Activated naive CD4-positive, alpha-beta T cell treated with anti-CD3 and anti-CD28 coated beads, Interleukin-2, amount 10 ng/mL, durations not matched to agents 7 days and 5 days (primary cell): ENCODE measurements at regions not wholly inside any gene's neighbourhood (a gene's known extent, or its start where the extent isn't known, plus 50 kb on each side); places are given as distances from the start of the nearest gene placed in this dataset.

ENCODE experiments used
- CTCF ChIA-PET: fragments of 350-600 bp; sonication (Branson Sonifier 250); formaldehyde crosslinking; loops from one replicate; lab custom pipeline; 2021; ENCODE audit warnings: antibody characterized with exemption; lab: Charles Lee
- DNase-seq: peaks from one replicate; pipeline ENCODE4 v3.0.0-alpha.2; 2020
- H3K27ac Mint-ChIP-seq: one replicate; pipeline ENCODE4 v1.8.0; 2021; ENCODE audit warnings: mild to moderate bottlenecking, moderate library complexity, mixed read lengths
- H3K27me3 Mint-ChIP-seq: one replicate; pipeline ENCODE4 v1.8.0; 2021; ENCODE audit warnings: mild to moderate bottlenecking, mixed read lengths
- H3K36me3 Mint-ChIP-seq: one replicate; pipeline ENCODE4 v1.8.0; 2021; ENCODE audit warnings: mixed read lengths
- H3K4me1 Mint-ChIP-seq: one replicate; pipeline ENCODE4 v1.8.0; 2021; ENCODE audit warnings: mixed read lengths
- H3K4me3 Mint-ChIP-seq: one replicate; pipeline ENCODE4 v1.8.0; 2021; ENCODE audit warnings: mild to moderate bottlenecking, moderate library complexity, mixed read lengths
- H3K9me3 Mint-ChIP-seq: one replicate; pipeline ENCODE4 v1.8.0; 2021; ENCODE audit warnings: mixed read lengths

- Mint-ChIP-seq H3K27me3 (no peaks in the 10 kb centered on the region), H3K4me3 (no peak overlapping the region), H3K36me3 (no peaks in the 10 kb centered on the region), H3K9me3 (no peaks in the 10 kb centered on the region), H3K4me1 (no peaks in the 10 kb centered on the region), H3K27ac (no peak overlapping the region)
- no peak for DNase-seq
- CTCF ChIA-PET, result no interaction called here
These were observed 465.5 kb downstream of the INSC start for GRCh38 chr11:15580056-15580774.

GRCh38 chr11:15580775-15581095 is 466.0 kb downstream of the INSC start:
- DNase-seq, result no peak
- Mint-ChIP-seq H3K4me3 (no peak overlapping the region), H3K27me3 (no peaks in the 10 kb centered on the region), H3K9me3 (no peaks in the 10 kb centered on the region), H3K36me3 (no peaks in the 10 kb centered on the region), H3K4me1 (no peaks in the 10 kb centered on the region), H3K27ac (no peak overlapping the region)
- CTCF ChIA-PET, result no interaction called here

- Mint-ChIP-seq H3K9me3 (no peaks in the 10 kb centered on the region), H3K27me3 (no peaks in the 10 kb centered on the region), H3K4me3 (no peak overlapping the region), H3K27ac (no peak overlapping the region), H3K4me1 (no peaks in the 10 kb centered on the region), H3K36me3 (no peaks in the 10 kb centered on the region)
- DNase-seq, result no peak
- CTCF ChIA-PET, result no interaction called here
These were observed 469.4 kb downstream of the INSC start for GRCh38 chr11:15584158-15584557.

GRCh38 chr11:15585602-15586331 is 471.0 kb downstream of the INSC start:
- CTCF ChIA-PET, result no interaction called here
- DNase-seq, result no peak
- no peaks in the 10 kb centered on the region for H3K4me1 Mint-ChIP-seq
- H3K9me3 Mint-ChIP-seq, result no peaks in the 10 kb centered on the region
- no peaks in the 10 kb centered on the region for H3K27me3 Mint-ChIP-seq
- H3K36me3 Mint-ChIP-seq, result no peaks in the 10 kb centered on the region
- no peak overlapping the region for H3K27ac Mint-ChIP-seq
- no peak overlapping the region for H3K4me3 Mint-ChIP-seq

- H3K36me3 Mint-ChIP-seq, result no peaks in the 10 kb centered on the region
- H3K27ac Mint-ChIP-seq, result no peak overlapping the region
- CTCF ChIA-PET, result no interaction called here
- H3K4me1 Mint-ChIP-seq, result no peaks in the 10 kb centered on the region
- no peaks in the 10 kb centered on the region for H3K27me3 Mint-ChIP-seq
- H3K4me3 Mint-ChIP-seq, result no peak overlapping the region
- DNase-seq, result no peak
- H3K9me3 Mint-ChIP-seq, result no peaks in the 10 kb centered on the region
These were observed 472.2 kb downstream of the INSC start for GRCh38 chr11:15586741-15587473.

GRCh38 chr11:15589070-15589626 is 474.4 kb downstream of the INSC start:
- Mint-ChIP-seq H3K4me3 (no peak overlapping the region), H3K27me3 (no peaks in the 10 kb centered on the region), H3K9me3 (no peaks in the 10 kb centered on the region), H3K27ac (no peak overlapping the region), H3K36me3 (no peaks in the 10 kb centered on the region), H3K4me1 (no peaks in the 10 kb centered on the region)
- no peak for DNase-seq
- CTCF ChIA-PET, result no interaction called here

- no peak overlapping the region for H3K4me3 Mint-ChIP-seq
- DNase-seq, result no peak
- H3K27ac Mint-ChIP-seq, result no peak overlapping the region
- H3K9me3 Mint-ChIP-seq, result no peaks in the 10 kb centered on the region
- no peaks in the 10 kb centered on the region for H3K27me3 Mint-ChIP-seq
- H3K36me3 Mint-ChIP-seq, result no peaks in the 10 kb centered on the region
- H3K4me1 Mint-ChIP-seq, result no peaks in the 10 kb centered on the region
- CTCF ChIA-PET, result no interaction called here
These were observed 475.4 kb downstream of the INSC start for GRCh38 chr11:15590132-15590531.

GRCh38 chr11:15591112-15591537 is 476.4 kb downstream of the INSC start:
- H3K4me3 Mint-ChIP-seq, result no peak overlapping the region
- H3K27me3 Mint-ChIP-seq, result no peaks in the 10 kb centered on the region
- H3K27ac Mint-ChIP-seq, result no peak overlapping the region
- H3K36me3 Mint-ChIP-seq, result no peaks in the 10 kb centered on the region
- H3K9me3 Mint-ChIP-seq, result no peaks in the 10 kb centered on the region
- H3K4me1 Mint-ChIP-seq, result no peaks in the 10 kb centered on the region
- CTCF ChIA-PET, result no interaction called here
- DNase-seq, result no peak

GRCh38 chr11:15594607-15595006 is 479.9 kb downstream of the INSC start:
- CTCF ChIA-PET, result no interaction called here
- no peak for DNase-seq
- Mint-ChIP-seq H3K4me3 (no peak overlapping the region), H3K9me3 (no peaks in the 10 kb centered on the region), H3K4me1 (no peaks in the 10 kb centered on the region), H3K27me3 (no peaks in the 10 kb centered on the region), H3K27ac (no peak overlapping the region), H3K36me3 (no peaks in the 10 kb centered on the region)

GRCh38 chr11:15599376-15599775 is 484.7 kb downstream of the INSC start:
- Mint-ChIP-seq H3K36me3 (no peaks in the 10 kb centered on the region), H3K4me1 (no peaks in the 10 kb centered on the region), H3K27ac (no peak overlapping the region), H3K4me3 (no peak overlapping the region), H3K27me3 (no peaks in the 10 kb centered on the region), H3K9me3 (no peaks in the 10 kb centered on the region)
- DNase-seq, result no peak
- CTCF ChIA-PET, result no interaction called here

- H3K27ac Mint-ChIP-seq, result no peak overlapping the region
- no peaks in the 10 kb centered on the region for H3K4me1 Mint-ChIP-seq
- H3K9me3 Mint-ChIP-seq, result no peaks in the 10 kb centered on the region
- no peaks in the 10 kb centered on the region for H3K27me3 Mint-ChIP-seq
- no peaks in the 10 kb centered on the region for H3K36me3 Mint-ChIP-seq
- no peak overlapping the region for H3K4me3 Mint-ChIP-seq
- CTCF ChIA-PET, result no interaction called here
- DNase-seq, result no peak
These were observed 487.3 kb downstream of the INSC start for GRCh38 chr11:15602047-15602446.

GRCh38 chr11:15602785-15603567 is 488.3 kb downstream of the INSC start:
- Mint-ChIP-seq H3K27ac (no peak overlapping the region), H3K36me3 (no peaks in the 10 kb centered on the region), H3K4me1 (no peaks in the 10 kb centered on the region), H3K4me3 (no peak overlapping the region), H3K27me3 (no peaks in the 10 kb centered on the region), H3K9me3 (no peaks in the 10 kb centered on the region)
- CTCF ChIA-PET, result interaction anchor here (1.0 kb wide), 1 partner anchor 9 kb away, joined by 4 read pairs; no protein-coding TSS in a partner anchor
- no peak for DNase-seq

- H3K36me3 Mint-ChIP-seq, result no peaks in the 10 kb centered on the region
- H3K9me3 Mint-ChIP-seq, result no peaks in the 10 kb centered on the region
- no peaks in the 10 kb centered on the region for H3K27me3 Mint-ChIP-seq
- H3K4me1 Mint-ChIP-seq, result no peaks in the 10 kb centered on the region
- H3K27ac Mint-ChIP-seq, result no peak overlapping the region
- no peak for DNase-seq
- CTCF ChIA-PET, result no interaction called here
- no peak overlapping the region for H3K4me3 Mint-ChIP-seq
These were observed 490.4 kb downstream of the INSC start for GRCh38 chr11:15605094-15605493.
